Gastrocnemius medialis (tissue), 4 donors: ENCODE measurements at regions not wholly inside any gene's neighbourhood (a gene's known extent, or its start where the extent isn't known, plus 50 kb on each side); places are given as distances from the start of the nearest gene placed in this dataset.

Source experiments
- ATAC-seq, 2 donors: fragments of 150-250 bp; one replicate each; pipeline ENCODE4 v1.9.1; 2016
- DNase-seq, 2 donors: peaks; one replicate each; pipeline ENCODE4 v3.0.0-alpha.2; 2019
- H3K27ac ChIP-seq, 4 donors: fragments of 200-600 bp; sonication (generic); 1 replicate in 1 of 4; 2 replicates in 3 of 4; pipeline ENCODE4 v1.5.1; 2016 to 2018; ENCODE audit warnings: mild to moderate bottlenecking in 2 of 4, moderate library complexity in 1 of 4
- H3K27me3 ChIP-seq, 3 donors: fragments of 200-600 bp; sonication (generic) in 2 of 3; 1 replicate in 1 of 3; 2 replicates in 2 of 3; pipeline versions ENCODE4 v1.5.1 to v1.6.0; 2016 to 2019; ENCODE audit warnings: mild to moderate bottlenecking in 1 of 3, moderate library complexity in 1 of 3
- H3K36me3 ChIP-seq, 2 donors: fragments of 200-600 bp; sonication (generic) in 1 of 2; one replicate each; pipeline ENCODE4 v1.5.1; 2017 to 2018
- H3K4me1 ChIP-seq, 2 donors: fragments of 200-600 bp; sonication (generic) in 1 of 2; one replicate each; pipeline ENCODE4 v1.5.1; 2016 to 2017; ENCODE audit warnings: mild to moderate bottlenecking in 2 of 2
- H3K4me3 ChIP-seq, 4 donors: fragments of 200-600 bp; sonication (generic) in 3 of 4; 1 replicate in 1 of 4; 2 replicates in 3 of 4; pipeline ENCODE4 v1.5.1; 2016 to 2019; ENCODE audit warnings: mild to moderate bottlenecking in 2 of 4
- H3K9me3 ChIP-seq, 3 donors: fragments of 200-600 bp; sonication (generic) in 2 of 3; 1 replicate in 1 of 3; 2 replicates in 2 of 3; pipeline ENCODE4 v1.5.1; 2016 to 2019
- POLR2A ChIP-seq, 2 donors: fragments of 450-650 bp; IDR thresholded peaks; one replicate each; pipeline ENCODE4 v1.6.1; 2017; ENCODE audit warnings: antibody characterized with exemption in 2 of 2, mild to moderate bottlenecking in 2 of 2, moderate library complexity in 2 of 2
- in situ Hi-C, 4 donors: fragments of 200-750 bp; cut with MboI; loops; one replicate each; pipeline versions ENCODE4 v1.15.0 to v1.8.0; 2017; ENCODE audit warnings: low sequenced_read_pairs in 4 of 4
- intact Hi-C: fragments of 100-400 bp; cut with DNase I; formaldehyde crosslinking; loops from one replicate; pipeline ENCODE4 v1.15.1; 2023; ENCODE audit warnings: low total_unique reads
- TF ChIP-seq, protein P1 (sequence below), 5 experiments: fragments of 450-650 bp in 3 of 5; fragments of 200-600 bp in 2 of 5; sonication (generic) in 2 of 5; IDR thresholded peaks in 4 of 5; conservative IDR thresholded peaks in 1 of 5; 1 replicate in 4 of 5; 2 replicates in 1 of 5; pipeline ENCODE4 v1.5.1; 2016 to 2019; ENCODE audit warnings: antibody characterized with exemption in 5 of 5, mild to moderate bottlenecking in 3 of 5, moderate library complexity in 3 of 5

DNA sequence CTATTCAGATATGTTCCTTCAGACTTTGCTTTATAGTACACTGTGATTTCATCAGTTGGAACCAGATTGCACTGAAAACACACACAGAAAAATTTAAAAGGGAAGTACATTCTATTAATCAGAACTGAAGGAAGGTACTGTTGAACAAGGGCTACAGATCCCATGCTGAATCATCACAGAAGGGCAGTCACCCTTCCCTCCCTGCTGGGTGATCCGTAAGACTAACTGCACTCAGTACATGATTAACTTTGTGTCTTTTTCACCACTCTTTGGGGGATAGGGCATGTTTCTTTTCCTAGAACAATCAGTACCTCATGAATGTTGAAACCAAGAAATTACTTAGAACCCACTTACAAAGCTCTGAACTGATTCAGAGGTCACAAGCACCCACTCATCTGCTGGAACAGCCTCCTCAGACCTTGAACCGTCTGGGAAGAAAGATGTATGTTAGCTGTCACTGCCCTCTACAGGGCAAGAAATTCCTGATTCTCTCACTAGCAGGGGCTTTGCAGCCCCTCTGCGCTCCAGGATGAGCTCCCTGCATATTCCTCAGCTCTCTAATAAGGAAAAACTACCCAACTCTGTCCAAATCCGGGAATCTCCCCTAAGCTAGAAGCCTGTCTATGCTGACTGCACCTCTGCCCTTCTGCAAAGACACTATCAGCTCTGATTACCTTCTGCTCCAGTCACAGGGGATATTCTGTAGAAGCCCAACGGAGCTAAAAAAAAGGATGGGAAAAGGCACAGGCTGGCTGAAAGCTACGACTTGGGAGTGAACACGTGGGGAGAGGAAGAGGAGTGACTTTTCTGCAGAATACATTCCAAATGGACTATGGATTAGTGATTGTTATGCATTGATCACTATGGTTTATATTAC lies 51.0 kb downstream of the IARS1 start:
- DNase-seq (no peak), ATAC-seq (no peak)
- H3K36me3 ChIP-seq = peaks cover 8 to 100% of the 10 kb centered on the region in 2 donors
- in situ Hi-C loops (no loop called here), intact Hi-C loops (no loop called here)
- H3K9me3 ChIP-seq = no peaks in the 10 kb centered on the region
- no peak overlapping the region for H3K4me3 ChIP-seq
- TF ChIP-seq, protein P1, sequence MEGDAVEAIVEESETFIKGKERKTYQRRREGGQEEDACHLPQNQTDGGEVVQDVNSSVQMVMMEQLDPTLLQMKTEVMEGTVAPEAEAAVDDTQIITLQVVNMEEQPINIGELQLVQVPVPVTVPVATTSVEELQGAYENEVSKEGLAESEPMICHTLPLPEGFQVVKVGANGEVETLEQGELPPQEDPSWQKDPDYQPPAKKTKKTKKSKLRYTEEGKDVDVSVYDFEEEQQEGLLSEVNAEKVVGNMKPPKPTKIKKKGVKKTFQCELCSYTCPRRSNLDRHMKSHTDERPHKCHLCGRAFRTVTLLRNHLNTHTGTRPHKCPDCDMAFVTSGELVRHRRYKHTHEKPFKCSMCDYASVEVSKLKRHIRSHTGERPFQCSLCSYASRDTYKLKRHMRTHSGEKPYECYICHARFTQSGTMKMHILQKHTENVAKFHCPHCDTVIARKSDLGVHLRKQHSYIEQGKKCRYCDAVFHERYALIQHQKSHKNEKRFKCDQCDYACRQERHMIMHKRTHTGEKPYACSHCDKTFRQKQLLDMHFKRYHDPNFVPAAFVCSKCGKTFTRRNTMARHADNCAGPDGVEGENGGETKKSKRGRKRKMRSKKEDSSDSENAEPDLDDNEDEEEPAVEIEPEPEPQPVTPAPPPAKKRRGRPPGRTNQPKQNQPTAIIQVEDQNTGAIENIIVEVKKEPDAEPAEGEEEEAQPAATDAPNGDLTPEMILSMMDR (IDR thresholded peaks at IDR 0.05 in 4 of 5, conservative IDR thresholded peaks at IDR 0.05 in 1 of 5) = no peak
- H3K4me1 ChIP-seq = no peaks in the 10 kb centered on the region
- H3K27me3 ChIP-seq = no peaks in the 10 kb centered on the region
- H3K27ac ChIP-seq = no peak overlapping the region

DNA sequence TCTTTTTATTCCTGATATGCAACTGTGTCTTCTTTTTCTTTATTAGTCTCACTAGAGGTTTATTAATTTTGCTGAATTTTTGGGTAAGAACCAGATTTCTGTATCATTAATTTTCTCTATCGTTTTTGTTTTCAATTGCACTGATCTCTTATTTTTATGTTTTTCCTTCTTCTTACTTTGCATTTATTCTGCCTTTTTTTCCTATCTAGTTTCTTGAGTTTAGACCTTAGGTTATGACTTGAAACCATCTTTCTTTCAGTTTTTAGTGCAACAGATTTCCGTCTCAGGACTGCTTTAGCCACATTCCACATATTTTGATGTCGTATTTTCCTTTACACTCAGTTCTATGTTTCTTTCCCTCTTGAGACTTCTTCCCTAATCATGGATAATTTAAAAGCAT lies 56.6 kb downstream of the IARS1 start:
- Histone ChIP-seq H3K4me3 (no peak overlapping the region), H3K9me3 (no peaks in the 10 kb centered on the region), H3K36me3 (peaks cover 0 to 83% of the 10 kb centered on the region in 2 donors), H3K27ac (no peak overlapping the region), H3K4me1 (no peaks in the 10 kb centered on the region), H3K27me3 (no peaks in the 10 kb centered on the region)
- no peak for ATAC-seq
- intact Hi-C loops = no loop called here
- no peak for DNase-seq
- TF ChIP-seq, protein P1 (IDR thresholded peaks at IDR 0.05 in 4 of 5, conservative IDR thresholded peaks at IDR 0.05 in 1 of 5) = no peak
- no peak for TF ChIP-seq POLR2A (IDR thresholded peaks at IDR 0.05)
- in situ Hi-C loops = no loop called here

DNA sequence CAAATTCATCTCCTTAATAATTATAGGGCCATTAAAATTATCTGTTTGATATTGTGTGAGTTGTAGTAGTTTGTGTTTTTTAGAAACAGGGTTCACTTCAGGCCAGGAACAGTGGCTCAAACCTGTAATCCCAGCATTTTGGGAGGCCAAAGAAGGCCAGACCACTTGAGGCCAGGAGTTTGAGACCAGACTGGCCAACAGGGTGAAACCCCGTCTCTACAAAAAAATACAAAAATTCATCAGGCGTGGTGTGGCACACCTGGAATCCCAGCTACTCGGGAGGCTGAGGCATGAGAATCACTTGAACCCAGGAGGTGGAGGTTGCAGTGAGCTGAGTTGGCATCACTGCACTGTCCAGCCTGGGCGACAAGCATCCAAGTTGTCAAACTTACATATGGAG lies 57.0 kb downstream of the IARS1 start:
- Histone ChIP-seq H3K36me3 (peaks cover 0 to 83% of the 10 kb centered on the region in 2 donors), H3K27ac (no peak overlapping the region), H3K27me3 (no peaks in the 10 kb centered on the region), H3K4me1 (no peaks in the 10 kb centered on the region), H3K4me3 (no peak overlapping the region), H3K9me3 (no peaks in the 10 kb centered on the region)
- DNase-seq (no peak), ATAC-seq (no peak)
- TF ChIP-seq POLR2A (IDR thresholded peaks at IDR 0.05) = no peak
- TF ChIP-seq, protein P1 (IDR thresholded peaks at IDR 0.05 in 4 of 5, conservative IDR thresholded peaks at IDR 0.05 in 1 of 5) = no peak
- in situ Hi-C loops = no loop called here
- intact Hi-C loops = no loop called here

DNA sequence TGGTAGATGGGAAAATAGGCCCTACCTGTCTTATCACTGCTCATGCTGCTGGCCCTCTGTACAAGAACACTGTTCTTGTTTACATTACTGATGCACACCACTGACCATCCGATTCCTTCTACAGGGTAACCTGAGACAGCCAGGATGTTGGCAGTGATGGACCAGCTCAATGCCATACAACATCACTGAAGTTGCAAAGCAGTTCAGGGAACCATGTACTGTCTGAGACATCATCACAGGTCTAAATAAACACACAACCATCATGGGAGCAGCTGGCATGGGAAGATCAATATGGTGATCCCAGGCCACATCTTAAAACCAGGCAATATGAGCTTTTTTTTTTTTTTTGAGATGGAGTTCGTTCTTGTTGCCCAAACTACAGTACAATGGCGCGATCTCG lies 59.0 kb downstream of the IARS1 start:
- Histone ChIP-seq H3K36me3 (peaks cover 0 to 73% of the 10 kb centered on the region in 2 donors), H3K4me1 (no peaks in the 10 kb centered on the region)

More for the DNA sequence above, 59.0 kb downstream of the IARS1 start:
- in situ Hi-C loops = no loop called here
- Histone ChIP-seq H3K4me3 (no peak overlapping the region), H3K27me3 (no peaks in the 10 kb centered on the region), H3K27ac (no peak overlapping the region), H3K9me3 (no peaks in the 10 kb centered on the region)
- ATAC-seq (no peak), DNase-seq (no peak)
- TF ChIP-seq, protein P1 (IDR thresholded peaks at IDR 0.05 in 4 of 5, conservative IDR thresholded peaks at IDR 0.05 in 1 of 5) = no peak
- TF ChIP-seq POLR2A (IDR thresholded peaks at IDR 0.05) = no peak
- intact Hi-C loops = no loop called here
